ENCODE measurements at regions not wholly inside any gene's neighbourhood (a gene's known extent, or its start where the extent isn't known, plus 50 kb on each side); places are given as distances from the start of the nearest gene placed in this dataset.
"Not testable (repeated sequence)": the region's sequence is repeated elsewhere in the genome, so short reads cannot be mapped to it uniquely, and the experiment has no call there.

DNA sequence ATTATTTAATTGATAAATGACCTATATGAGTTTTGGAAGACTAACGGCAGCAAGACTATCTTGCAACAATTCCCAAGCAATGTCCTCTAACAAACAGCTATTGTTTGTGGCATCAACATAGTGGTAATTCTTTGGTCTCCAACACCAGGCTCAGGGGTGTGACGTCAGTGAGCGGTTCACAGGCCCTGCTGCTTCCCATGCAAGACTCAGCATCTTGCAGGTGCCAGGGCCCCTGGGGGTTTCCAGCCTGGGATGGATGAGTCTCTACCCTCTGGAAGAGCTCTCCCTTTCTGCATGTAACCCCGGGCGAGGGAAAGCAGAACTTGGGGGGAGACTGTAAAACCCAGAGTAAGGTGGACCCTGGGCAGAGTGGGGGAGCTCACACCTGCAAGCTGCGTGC, 164.7 kb downstream of the ACTR3B start:
- no peak for DNase-seq (ENCODE audit: low read depth)
- no peak overlapping the region for H3K4me3 ChIP-seq (ENCODE audit: low read length)
- no peak for TF ChIP-seq CTCF (IDR thresholded peaks at IDR 0.05; ENCODE audit: insufficient read depth, low read depth, low read length, missing control alignments)

DNA sequence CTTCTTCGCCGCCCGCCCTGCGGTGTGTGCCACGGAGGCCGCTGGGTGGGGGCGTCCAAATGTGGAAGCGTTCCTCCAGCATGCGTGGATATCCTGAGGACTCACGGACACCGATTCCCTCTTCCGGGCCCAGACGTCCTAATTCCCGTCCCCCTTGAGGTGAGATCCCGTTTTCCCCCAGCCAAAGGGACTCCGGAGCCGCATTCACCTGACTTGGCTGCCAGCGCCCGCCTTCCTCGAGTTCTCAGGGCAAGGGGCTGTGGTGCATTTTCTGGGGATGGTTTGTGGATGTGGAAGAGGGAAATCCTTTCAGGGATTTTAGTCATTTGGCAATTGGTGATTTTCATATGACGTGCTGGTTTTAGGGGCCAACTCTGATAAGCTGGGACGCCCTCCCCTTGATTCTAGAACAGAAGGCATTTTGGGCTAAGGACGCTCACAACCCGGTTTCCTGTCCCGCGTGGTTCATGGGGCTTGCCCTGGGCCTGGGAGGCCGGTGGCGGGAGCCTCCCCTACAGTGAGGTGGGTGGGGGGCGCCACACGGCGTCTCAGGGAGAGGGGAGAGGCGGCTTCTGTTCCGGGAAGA, 165.4 kb downstream of the ACTR3B start:
- DNase-seq (ENCODE audit: low read depth) = no peak
- H3K4me3 ChIP-seq (ENCODE audit: low read length) = no peak overlapping the region
- no peak for TF ChIP-seq CTCF (IDR thresholded peaks at IDR 0.05; ENCODE audit: insufficient read depth, low read depth, low read length, missing control alignments)

DNA sequence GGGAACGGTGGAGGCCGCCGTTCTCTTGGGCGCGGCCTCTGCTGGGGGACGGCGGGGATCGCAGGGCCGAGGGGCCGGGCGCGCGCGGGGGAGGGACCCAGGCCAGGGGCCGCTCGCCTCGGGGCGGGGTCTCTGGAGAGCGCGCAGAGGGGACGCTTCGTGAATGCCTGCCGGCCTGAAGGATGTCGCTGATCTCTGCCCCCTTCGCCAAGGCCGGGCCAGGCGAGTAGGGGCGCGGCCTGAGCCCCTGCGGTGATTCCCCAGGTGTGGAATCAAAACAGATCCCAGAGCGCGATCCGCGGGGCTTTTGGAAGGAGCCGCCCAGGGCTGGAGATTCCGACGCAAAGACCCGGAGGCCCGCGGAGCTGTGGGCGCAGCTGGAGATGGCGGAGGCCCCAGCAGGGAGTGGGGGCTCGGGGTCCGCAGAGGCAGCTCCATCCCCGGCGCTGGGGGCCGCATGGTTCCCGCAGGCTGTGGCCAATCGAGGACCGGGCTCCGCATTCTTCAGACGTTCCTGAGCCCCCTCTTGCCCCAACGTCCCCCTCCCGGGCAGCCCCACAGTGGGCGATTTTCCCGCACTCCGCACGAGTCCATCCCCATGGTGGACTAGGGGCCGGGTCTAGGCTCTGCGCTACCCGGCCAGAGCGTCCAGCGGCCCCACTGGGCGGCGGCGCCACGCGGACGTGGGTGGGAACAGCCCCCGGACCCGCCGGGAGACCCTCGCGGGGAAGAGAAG, 166.0 kb downstream of the ACTR3B start:
- TF ChIP-seq CTCF (IDR thresholded peaks at IDR 0.05; ENCODE audit: insufficient read depth, low read depth, low read length, missing control alignments) = no peak
- no peak for DNase-seq (ENCODE audit: low read depth)
- no peak overlapping the region for H3K4me3 ChIP-seq (ENCODE audit: low read length)

GRCh38 chr7:152931633-152932032, 172.1 kb downstream of the ACTR3B start:
- TF ChIP-seq CTCF (IDR thresholded peaks at IDR 0.05; ENCODE audit: insufficient read depth, low read depth, low read length, missing control alignments) = no peak
- no peak for DNase-seq (ENCODE audit: low read depth)
- no peak overlapping the region for H3K4me3 ChIP-seq (ENCODE audit: low read length)

- DNase-seq (ENCODE audit: low read depth) = no peak
- no peak overlapping the region for H3K4me3 ChIP-seq (ENCODE audit: low read length)
- no peak for TF ChIP-seq CTCF (IDR thresholded peaks at IDR 0.05; ENCODE audit: insufficient read depth, low read depth, low read length, missing control alignments)
Observed at GRCh38 chr7:152937282-152937681, 177.7 kb downstream of the ACTR3B start.

- DNase-seq (ENCODE audit: low read depth); H3K4me3 ChIP-seq (ENCODE audit: low read length): not testable (repeated sequence)
Observed at GRCh38 chr7:152946616-152947015, 187.1 kb downstream of the ACTR3B start.

- no peak overlapping the region for H3K4me3 ChIP-seq (ENCODE audit: low read length)
- no peak for DNase-seq (ENCODE audit: low read depth)
- no peak for TF ChIP-seq CTCF (IDR thresholded peaks at IDR 0.05; ENCODE audit: insufficient read depth, low read depth, low read length, missing control alignments)
Observed at GRCh38 chr7:152947686-152948085, 188.1 kb downstream of the ACTR3B start.

All from epithelial cell of esophagus (primary cell).